Vagina (tissue), 2 donors: ENCODE measurements at regions not wholly inside any gene's neighbourhood (a gene's known extent, or its start where the extent isn't known, plus 50 kb on each side); places are given as distances from the start of the nearest gene placed in this dataset.

ENCODE experiments used
- DNase-seq, 2 donors: peaks; one replicate each; pipeline ENCODE4 v3.0.0-alpha.2; 2017; ENCODE audit errors: extremely low spot score in 2 of 2
- H3K27ac ChIP-seq: fragments of 200-600 bp; sonication (generic); one replicate; pipeline ENCODE4 v1.5.1; 2019
- H3K27me3 ChIP-seq: fragments of 200-600 bp; sonication (generic); one replicate; pipeline ENCODE4 v1.5.1; 2019
- H3K36me3 ChIP-seq, 2 donors: fragments of 200-600 bp; sonication (generic); one replicate each; pipeline ENCODE4 v1.5.1; 2017 to 2019
- H3K4me1 ChIP-seq: fragments of 200-600 bp; sonication (generic); one replicate; pipeline ENCODE4 v1.5.1; 2019
- H3K4me3 ChIP-seq, 2 donors: fragments of 200-600 bp; sonication (generic); 1 replicate in 1 of 2; 2 replicates in 1 of 2; pipeline ENCODE4 v1.5.1; 2016 to 2019
- H3K9me3 ChIP-seq: fragments of 200-600 bp; sonication (generic); one replicate; pipeline ENCODE4 v1.5.1; 2019
- CTCF ChIP-seq, 3 experiments: fragments of 450-650 bp in 2 of 3; fragments of 200-600 bp in 1 of 3; sonication (generic) in 1 of 3; IDR thresholded peaks; one replicate each; pipeline ENCODE4 v1.5.1; 2017 to 2019; ENCODE audit warnings: antibody characterized with exemption in 3 of 3, mild to moderate bottlenecking in 2 of 3, moderate library complexity in 2 of 3
- POLR2A ChIP-seq, 2 donors: fragments of 450-650 bp; IDR thresholded peaks; one replicate each; pipeline ENCODE4 v1.6.1; 2017; ENCODE audit warnings: antibody characterized with exemption in 2 of 2, mild to moderate bottlenecking in 2 of 2, moderate library complexity in 2 of 2
- POLR2AphosphoS5 ChIP-seq, 2 donors: sonication (generic); formaldehyde crosslinking; IDR thresholded peaks; one replicate each; pipeline ENCODE4 v1.9.0; 2017; ENCODE audit warnings: antibody characterized with exemption in 2 of 2, mild to moderate bottlenecking in 2 of 2, low read depth in 1 of 2; ENCODE audit not compliant: insufficient read depth in 1 of 2
- intact Hi-C: fragments of 100-400 bp; cut with DNase I; formaldehyde crosslinking; loops from one replicate; pipeline ENCODE4 v1.15.1; 2023

- intact Hi-C loops, result loop anchor here (5.0 to 10.0 kb wide), 3 partner anchors 176 to 623 kb away; no protein-coding TSS in a partner anchor
- H3K36me3 ChIP-seq, result no peaks in the 10 kb centered on the region
- no peak for DNase-seq
- TF ChIP-seq POLR2AphosphoS5 (IDR thresholded peaks at IDR 0.05; ENCODE audit: insufficient read depth in 1 of 2, low read depth in 1 of 2) (no peak), CTCF (IDR thresholded peaks at IDR 0.05) (no peak), POLR2A (IDR thresholded peaks at IDR 0.05) (no peak)
- no peak overlapping the region for H3K27ac ChIP-seq
- peaks cover 13% of the 10 kb centered on the region for H3K4me1 ChIP-seq
- H3K4me3 ChIP-seq, result no peak overlapping the region
- no peaks in the 10 kb centered on the region for H3K27me3 ChIP-seq
- H3K9me3 ChIP-seq, result no peaks in the 10 kb centered on the region
Observed at GRCh38 chr1:221437926-221438325, 304.0 kb downstream of the DUSP10 start.

GRCh38 chr1:221439008-221439746, 302.7 kb downstream of the DUSP10 start:
- H3K4me1 ChIP-seq, result peaks cover 13% of the 10 kb centered on the region
- intact Hi-C loops, result loop anchor here (5.0 to 10.0 kb wide), 3 partner anchors 177 to 624 kb away; no protein-coding TSS in a partner anchor
- no peaks in the 10 kb centered on the region for H3K9me3 ChIP-seq
- no peak for DNase-seq
- H3K36me3 ChIP-seq, result no peaks in the 10 kb centered on the region
- TF ChIP-seq CTCF (IDR thresholded peaks at IDR 0.05) (no peak), POLR2A (IDR thresholded peaks at IDR 0.05) (no peak), POLR2AphosphoS5 (IDR thresholded peaks at IDR 0.05; ENCODE audit: insufficient read depth in 1 of 2, low read depth in 1 of 2) (no peak)
- no peak overlapping the region for H3K27ac ChIP-seq
- H3K27me3 ChIP-seq, result no peaks in the 10 kb centered on the region
- H3K4me3 ChIP-seq, result no peak overlapping the region

- Histone ChIP-seq H3K27ac (no peak overlapping the region), H3K9me3 (no peaks in the 10 kb centered on the region), H3K36me3 (no peaks in the 10 kb centered on the region), H3K4me3 (no peak overlapping the region), H3K4me1 (peaks cover 13% of the 10 kb centered on the region), H3K27me3 (no peaks in the 10 kb centered on the region)
- no peak for TF ChIP-seq POLR2AphosphoS5 (IDR thresholded peaks at IDR 0.05; ENCODE audit: insufficient read depth in 1 of 2, low read depth in 1 of 2)
- no peak for TF ChIP-seq CTCF (IDR thresholded peaks at IDR 0.05)
- TF ChIP-seq POLR2A (IDR thresholded peaks at IDR 0.05), result no peak
- intact Hi-C loops, result loop anchor here (5.0 to 10.0 kb wide), 3 partner anchors 178 to 625 kb away; no protein-coding TSS in a partner anchor
- no peak for DNase-seq
Observed at GRCh38 chr1:221439747-221440501, 302.0 kb downstream of the DUSP10 start.

GRCh38 chr1:221440658-221441057, 301.2 kb downstream of the DUSP10 start:
- Histone ChIP-seq H3K36me3 (no peaks in the 10 kb centered on the region), H3K4me3 (no peak overlapping the region), H3K27ac (no peak overlapping the region), H3K4me1 (peaks cover 13% of the 10 kb centered on the region), H3K9me3 (no peaks in the 10 kb centered on the region), H3K27me3 (no peaks in the 10 kb centered on the region)
- TF ChIP-seq POLR2A (IDR thresholded peaks at IDR 0.05) (no peak), CTCF (IDR thresholded peaks at IDR 0.05) (no peak), POLR2AphosphoS5 (IDR thresholded peaks at IDR 0.05; ENCODE audit: insufficient read depth in 1 of 2, low read depth in 1 of 2) (no peak)
- DNase-seq, result no peak
- intact Hi-C loops, result no loop called here
